ENCODE measurements at regions not wholly inside any gene's neighbourhood (a gene's known extent, or its start where the extent isn't known, plus 50 kb on each side); places are given as distances from the start of the nearest gene placed in this dataset.

GRCh38 chr3:14336749-14337598, 65.4 kb upstream of the SLC6A6 start:
- DNase-seq (ENCODE audit: low spot score), result no peak

- DNase-seq (ENCODE audit: low spot score), result no peak
Measured at GRCh38 chr3:14337828-14338227, 64.6 kb upstream of the SLC6A6 start.

DNA sequence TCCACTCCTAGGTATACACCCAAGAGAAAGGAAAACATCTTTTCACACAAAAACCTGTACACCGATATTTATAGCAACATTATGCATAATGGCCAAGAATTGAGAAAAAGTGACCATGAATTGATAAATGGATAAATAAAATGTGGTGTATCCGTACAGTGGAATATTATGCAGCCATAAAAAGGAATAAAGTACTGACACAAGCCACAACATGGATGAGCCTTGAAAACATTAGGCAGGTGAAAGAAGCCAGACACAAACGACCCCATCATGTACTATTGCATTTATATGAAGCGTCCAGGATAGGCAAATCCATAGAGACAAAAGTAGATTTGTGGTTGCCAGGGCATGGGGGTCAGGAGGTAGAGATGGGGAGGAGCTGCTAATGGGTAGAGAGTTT, 64.2 kb upstream of the SLC6A6 start:
- no peak for DNase-seq (ENCODE audit: low spot score)

DNA sequence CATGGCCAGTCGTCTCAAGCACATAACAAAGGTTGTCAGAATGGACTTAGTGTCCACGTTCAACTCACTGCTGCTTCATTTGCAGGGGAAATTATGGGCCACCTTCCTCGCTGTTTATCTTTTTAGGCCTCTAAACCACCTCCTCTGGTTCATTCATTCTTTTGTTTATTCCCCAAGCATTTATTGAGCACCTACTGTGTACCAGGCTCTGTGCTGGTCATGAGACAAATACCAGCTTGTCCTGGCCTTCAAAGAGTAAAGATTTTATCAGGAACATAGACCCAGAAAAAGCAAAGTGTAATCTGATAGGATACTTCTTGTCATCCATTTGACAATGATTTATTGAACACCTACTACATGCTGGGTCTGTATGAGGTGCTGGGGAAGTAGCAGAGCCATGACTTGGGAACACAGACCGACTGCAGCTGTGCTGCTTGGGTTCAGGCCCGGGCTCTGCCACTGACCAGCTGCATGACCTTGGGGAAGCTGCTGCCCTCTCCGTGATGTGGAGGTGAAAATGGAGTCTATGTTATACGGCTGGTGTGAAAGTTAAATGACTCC, 63.4 kb upstream of the SLC6A6 start:
- no peak for DNase-seq (ENCODE audit: low spot score)

DNA sequence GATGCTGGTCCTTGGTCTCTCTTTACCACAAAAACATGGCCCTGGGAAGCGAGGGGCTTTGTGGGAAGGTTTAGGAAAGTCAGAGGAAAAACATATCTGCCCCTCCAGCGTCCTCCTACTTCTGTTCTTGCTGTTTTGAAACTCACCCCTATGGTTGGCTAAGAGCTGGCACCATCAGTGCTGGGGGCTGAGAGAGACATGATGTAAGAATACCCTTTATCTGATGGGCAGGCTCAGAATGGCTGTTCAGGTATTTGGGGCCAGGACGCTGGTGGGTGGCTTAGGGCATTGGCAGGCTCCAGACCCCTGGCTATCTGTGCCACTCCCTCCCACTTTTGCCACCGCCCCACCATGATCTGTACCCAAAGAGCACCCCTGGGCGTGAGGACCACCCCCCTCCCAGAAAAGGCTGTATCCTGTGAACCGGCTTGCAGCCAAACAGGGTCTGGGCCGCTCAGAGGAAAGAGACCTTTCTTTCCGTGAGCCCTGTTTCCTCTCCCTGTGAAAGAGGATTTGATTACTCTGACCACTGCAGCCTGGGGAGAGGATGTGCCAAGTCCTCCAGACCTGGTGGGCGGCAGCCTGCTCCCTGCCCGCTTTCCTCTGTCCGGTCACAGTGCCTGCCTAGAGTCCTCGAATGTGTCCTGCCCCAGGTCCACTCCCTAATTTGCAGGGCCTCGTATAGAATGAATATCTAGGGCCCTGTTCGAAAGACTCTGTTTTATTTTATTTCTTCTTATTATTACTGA, 61.3 kb upstream of the SLC6A6 start:
- DNase-seq (ENCODE audit: low spot score), result no peak

- no peak for DNase-seq (ENCODE audit: low spot score)
Measured at GRCh38 chr3:14343338-14344112, 58.9 kb upstream of the SLC6A6 start.

DNA sequence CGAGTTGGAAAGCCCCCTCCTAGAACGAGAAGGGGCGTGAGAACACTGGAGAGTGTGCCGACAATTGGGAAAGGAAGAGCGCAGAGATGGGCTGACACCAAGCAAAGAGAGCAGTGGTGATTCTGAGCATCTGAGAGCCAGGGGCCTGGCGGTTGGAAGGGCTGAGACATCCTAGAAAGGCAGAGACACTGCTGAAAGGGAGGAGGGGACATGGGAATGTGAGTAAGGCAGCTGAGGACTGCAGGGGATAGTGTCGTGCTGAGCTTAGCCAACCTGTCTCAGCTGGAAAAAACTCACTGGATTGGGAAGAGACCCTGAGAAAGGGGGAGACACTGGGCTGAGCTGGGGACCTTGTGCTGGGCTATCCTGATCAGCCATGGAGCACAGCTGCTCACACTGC, 58.1 kb upstream of the SLC6A6 start:
- DNase-seq (ENCODE audit: low spot score), result no peak

DNA sequence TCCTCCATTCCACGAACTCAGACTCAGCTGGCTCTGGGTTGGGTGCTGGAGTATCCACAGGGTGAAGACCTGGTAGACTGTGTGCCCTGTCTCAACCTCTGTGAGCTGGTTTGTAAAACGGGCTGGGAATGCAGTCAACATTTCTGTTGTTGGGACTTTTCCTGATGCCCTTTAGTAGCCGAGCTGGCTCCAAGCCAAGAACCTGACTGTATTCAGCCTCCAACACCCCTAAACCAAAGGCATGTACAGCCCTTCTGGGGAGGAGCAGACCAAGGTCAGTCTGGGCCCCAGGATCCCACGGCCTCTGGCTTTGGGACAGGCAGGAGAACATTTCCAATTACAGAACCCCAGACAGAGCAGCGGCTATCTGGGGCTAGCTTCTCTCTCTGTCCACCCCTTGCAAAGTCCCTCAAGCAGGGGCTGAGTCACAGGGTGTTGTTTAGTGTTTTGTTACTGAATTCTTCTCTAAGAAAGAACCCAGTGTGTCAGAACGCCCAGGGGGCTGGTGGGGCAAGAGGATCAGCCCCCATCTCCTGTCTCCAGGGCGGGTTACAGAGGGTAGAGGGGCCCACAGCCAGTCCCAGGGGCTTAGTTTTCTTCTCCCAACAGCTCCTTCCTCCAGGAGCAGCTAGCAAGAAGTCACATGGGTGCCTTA, 56.8 kb upstream of the SLC6A6 start:
- no peak for DNase-seq (ENCODE audit: low spot score)

- no peak for DNase-seq (ENCODE audit: low spot score)
Measured at GRCh38 chr3:14346191-14346590, 56.2 kb upstream of the SLC6A6 start.

DNA sequence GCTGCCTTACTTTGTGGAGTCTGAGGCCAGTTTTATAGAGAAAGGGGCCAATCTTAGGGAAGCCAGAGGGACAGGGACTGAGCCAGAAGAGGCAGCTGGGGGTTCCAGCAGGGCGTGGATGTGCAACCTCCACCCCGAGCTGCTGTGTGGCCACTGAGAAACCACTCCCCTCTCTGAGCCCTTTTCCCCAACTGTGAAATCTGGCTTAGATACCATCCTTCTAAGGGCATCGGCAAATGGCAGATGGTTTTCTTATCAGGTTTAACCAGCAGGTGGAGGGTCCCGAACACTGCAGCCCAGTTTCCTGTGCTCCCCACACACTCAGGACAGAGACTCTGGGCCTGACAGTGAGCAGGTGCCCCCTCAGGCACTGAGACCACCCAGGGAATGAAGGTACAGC, 55.8 kb upstream of the SLC6A6 start:
- DNase-seq (ENCODE audit: low spot score), result no peak

GRCh38 chr3:14347110-14347509, 55.3 kb upstream of the SLC6A6 start:
- no peak for DNase-seq (ENCODE audit: low spot score)

- DNase-seq (ENCODE audit: low spot score), result no peak
Measured at GRCh38 chr3:14351617-14352001, 50.8 kb upstream of the SLC6A6 start.

- no peak for DNase-seq (ENCODE audit: low spot score)
Measured at GRCh38 chr3:14352002-14352627, 50.3 kb upstream of the SLC6A6 start.
